GM12891 (cell line): ENCODE measurements at regions not wholly inside any gene's neighbourhood (a gene's known extent, or its start where the extent isn't known, plus 50 kb on each side); places are given as distances from the start of the nearest gene placed in this dataset.

Experiments
- POLR2A ChIP-seq: IDR thresholded peaks from 2 replicates; pipeline ENCODE4 v1.6.1; 2011; ENCODE audit warnings: low read depth, low read length, control low read depth
- TAF1 ChIP-seq: IDR thresholded peaks from 2 replicates; pipeline ENCODE4 v1.6.1; 2011; ENCODE audit warnings: low read depth, low read length, control low read depth

- TF ChIP-seq TAF1 (no peak), POLR2A (no peak)
Observed at GRCh38 chr12:13422291-13422690, 225.8 kb downstream of the EMP1 start.
